Activated CD4-positive, alpha-beta T cell treated with anti-CD3 and anti-CD28 coated beads, Interleukin-2, amount 10 ng/mL, durations not matched to agents 7 days and 5 days (primary cell): ENCODE measurements at regions not wholly inside any gene's neighbourhood (a gene's known extent, or its start where the extent isn't known, plus 50 kb on each side); places are given as distances from the start of the nearest gene placed in this dataset.
A peak's percentile ranks its signal among the peaks of the same experiment; 100 is the strongest.
"Not testable (repeated sequence)": the region's sequence is repeated elsewhere in the genome, so short reads cannot be mapped to it uniquely, and the experiment has no call there.

Experiments
- CTCF ChIA-PET: fragments of 350-600 bp; sonication (Branson Sonifier 250); formaldehyde crosslinking; loops from one replicate; lab custom pipeline; 2021; ENCODE audit warnings: antibody characterized with exemption; lab: Charles Lee
- POLR2A ChIA-PET: fragments of 350-600 bp; sonication (Branson Sonifier 250); formaldehyde crosslinking; loops from one replicate; lab custom pipeline; 2021; ENCODE audit warnings: antibody characterized with exemption; lab: Charles Lee
- DNase-seq: peaks from one replicate; pipeline ENCODE4 v3.0.0-alpha.2; 2020
- H3K27ac Mint-ChIP-seq: one replicate; pipeline ENCODE4 v1.8.0; 2021; ENCODE audit warnings: mild to moderate bottlenecking, moderate library complexity, mixed read lengths
- H3K27me3 Mint-ChIP-seq: one replicate; pipeline ENCODE4 v1.8.0; 2021; ENCODE audit warnings: mixed read lengths
- H3K36me3 Mint-ChIP-seq: one replicate; pipeline ENCODE4 v1.8.0; 2021; ENCODE audit warnings: low read depth, mixed read lengths
- H3K4me1 Mint-ChIP-seq: one replicate; pipeline ENCODE4 v1.8.0; 2021; ENCODE audit warnings: mixed read lengths
- H3K4me3 Mint-ChIP-seq: one replicate; pipeline ENCODE4 v1.8.0; 2021; ENCODE audit warnings: mild to moderate bottlenecking, moderate library complexity, mixed read lengths
- H3K9me3 Mint-ChIP-seq: one replicate; pipeline ENCODE4 v1.8.0; 2021; ENCODE audit warnings: mixed read lengths

- H3K27ac Mint-ChIP-seq, DNase-seq, H3K36me3 Mint-ChIP-seq, H3K4me3 Mint-ChIP-seq, H3K9me3 Mint-ChIP-seq, POLR2A ChIA-PET, H3K4me1 Mint-ChIP-seq, CTCF ChIA-PET, H3K27me3 Mint-ChIP-seq: not testable (repeated sequence)
These were observed 106.0 kb upstream of the THOC3 start for GRCh38 chr5:176073996-176074571.

GRCh38 chr5:176083717-176084116 is 115.6 kb upstream of the THOC3 start:
- not testable (repeated sequence) for H3K27ac Mint-ChIP-seq

GRCh38 chr5:176103083-176103482 is 135.0 kb upstream of the THOC3 start:
- H3K9me3 Mint-ChIP-seq, H3K4me3 Mint-ChIP-seq, POLR2A ChIA-PET, CTCF ChIA-PET, H3K27ac Mint-ChIP-seq, H3K4me1 Mint-ChIP-seq, DNase-seq, H3K27me3 Mint-ChIP-seq, H3K36me3 Mint-ChIP-seq: not testable (repeated sequence)

More at GRCh38 chr5:176083717-176084116, 115.6 kb upstream of the THOC3 start:
- H3K4me1 Mint-ChIP-seq, H3K27me3 Mint-ChIP-seq, H3K9me3 Mint-ChIP-seq, DNase-seq, H3K36me3 Mint-ChIP-seq, POLR2A ChIA-PET, H3K4me3 Mint-ChIP-seq, CTCF ChIA-PET: not testable (repeated sequence)

- H3K27ac Mint-ChIP-seq, H3K27me3 Mint-ChIP-seq, POLR2A ChIA-PET, CTCF ChIA-PET, H3K9me3 Mint-ChIP-seq, H3K4me1 Mint-ChIP-seq, H3K4me3 Mint-ChIP-seq, DNase-seq, H3K36me3 Mint-ChIP-seq: not testable (repeated sequence)
These were observed 125.3 kb upstream of the SIMC1 start for GRCh38 chr5:176112888-176113287.

GRCh38 chr5:176113673-176114335 is 124.4 kb upstream of the SIMC1 start:
- CTCF ChIA-PET, DNase-seq: not testable (repeated sequence)

GRCh38 chr5:176114825-176115224 is 123.4 kb upstream of the SIMC1 start:
- CTCF ChIA-PET, DNase-seq, H3K4me3 Mint-ChIP-seq, H3K9me3 Mint-ChIP-seq, H3K36me3 Mint-ChIP-seq, POLR2A ChIA-PET, H3K4me1 Mint-ChIP-seq, H3K27ac Mint-ChIP-seq, H3K27me3 Mint-ChIP-seq: not testable (repeated sequence)

More at GRCh38 chr5:176113673-176114335, 124.4 kb upstream of the SIMC1 start:
- H3K27me3 Mint-ChIP-seq, H3K4me1 Mint-ChIP-seq, H3K27ac Mint-ChIP-seq, H3K4me3 Mint-ChIP-seq, H3K36me3 Mint-ChIP-seq, H3K9me3 Mint-ChIP-seq, POLR2A ChIA-PET: not testable (repeated sequence)

GRCh38 chr5:176117699-176118238 is 120.5 kb upstream of the SIMC1 start:
- H3K4me1 Mint-ChIP-seq, H3K27ac Mint-ChIP-seq, H3K36me3 Mint-ChIP-seq, POLR2A ChIA-PET, DNase-seq, H3K9me3 Mint-ChIP-seq, H3K4me3 Mint-ChIP-seq, H3K27me3 Mint-ChIP-seq, CTCF ChIA-PET: not testable (repeated sequence)

GRCh38 chr5:176122361-176122760 is 115.9 kb upstream of the SIMC1 start:
- H3K4me3 Mint-ChIP-seq, POLR2A ChIA-PET, H3K27me3 Mint-ChIP-seq, DNase-seq, H3K27ac Mint-ChIP-seq, CTCF ChIA-PET, H3K4me1 Mint-ChIP-seq, H3K36me3 Mint-ChIP-seq, H3K9me3 Mint-ChIP-seq: not testable (repeated sequence)

- H3K4me1 Mint-ChIP-seq, H3K9me3 Mint-ChIP-seq, POLR2A ChIA-PET, H3K4me3 Mint-ChIP-seq, H3K36me3 Mint-ChIP-seq, H3K27ac Mint-ChIP-seq, DNase-seq, H3K27me3 Mint-ChIP-seq, CTCF ChIA-PET: not testable (repeated sequence)
These were observed 114.1 kb upstream of the SIMC1 start for GRCh38 chr5:176124120-176124519.

- ChIA-PET POLR2A (no interaction called here), CTCF (no interaction called here)
- Mint-ChIP-seq H3K27me3 (peaks cover 35% of the 10 kb centered on the region), H3K4me3 (no peak overlapping the region), H3K36me3 (no peaks in the 10 kb centered on the region), H3K27ac (no peak overlapping the region), H3K9me3 (no peaks in the 10 kb centered on the region), H3K4me1 (peaks cover 14% of the 10 kb centered on the region)
- no peak for DNase-seq
These were observed 106.5 kb upstream of the SIMC1 start for GRCh38 chr5:176131771-176132170.

- no peaks in the 10 kb centered on the region for H3K9me3 Mint-ChIP-seq
- ChIA-PET POLR2A (no interaction called here), CTCF (no interaction called here)
- H3K27ac Mint-ChIP-seq, result no peak overlapping the region
- H3K27me3 Mint-ChIP-seq, result peaks cover 35% of the 10 kb centered on the region
- peaks cover 14% of the 10 kb centered on the region for H3K4me1 Mint-ChIP-seq
- no peaks in the 10 kb centered on the region for H3K36me3 Mint-ChIP-seq
- H3K4me3 Mint-ChIP-seq, result no peak overlapping the region
- DNase-seq, result no peak
These were observed 105.5 kb upstream of the SIMC1 start for GRCh38 chr5:176132471-176133288.

- DNase-seq, result peak; percentile 14
- Mint-ChIP-seq H3K9me3 (no peaks in the 10 kb centered on the region), H3K36me3 (no peaks in the 10 kb centered on the region), H3K27me3 (peaks cover 35% of the 10 kb centered on the region), H3K4me3 (no peak overlapping the region), H3K4me1 (peaks cover 14% of the 10 kb centered on the region), H3K27ac (peak overlapping the region; percentile 46)
- ChIA-PET POLR2A (interaction anchor here (0.6 kb wide), 1 partner anchor 306 kb away, joined by 3 read pairs; no protein-coding TSS in a partner anchor), CTCF (no interaction called here)
These were observed 104.8 kb upstream of the SIMC1 start for GRCh38 chr5:176133289-176133870.

GRCh38 chr5:176133877-176134276 is 104.3 kb upstream of the SIMC1 start:
- Mint-ChIP-seq H3K4me1 (peaks cover 14% of the 10 kb centered on the region), H3K9me3 (no peaks in the 10 kb centered on the region), H3K27ac (peak overlapping the region; percentile 46), H3K4me3 (no peak overlapping the region), H3K27me3 (peaks cover 35% of the 10 kb centered on the region), H3K36me3 (no peaks in the 10 kb centered on the region)
- ChIA-PET POLR2A (interaction anchor here (0.6 kb wide), 1 partner anchor 307 kb away, joined by 3 read pairs; no protein-coding TSS in a partner anchor), CTCF (no interaction called here)
- DNase-seq, result no peak
